ENCODE measurements at regions not wholly inside any gene's neighbourhood (a gene's known extent, or its start where the extent isn't known, plus 50 kb on each side); places are given as distances from the start of the nearest gene placed in this dataset.

DNA sequence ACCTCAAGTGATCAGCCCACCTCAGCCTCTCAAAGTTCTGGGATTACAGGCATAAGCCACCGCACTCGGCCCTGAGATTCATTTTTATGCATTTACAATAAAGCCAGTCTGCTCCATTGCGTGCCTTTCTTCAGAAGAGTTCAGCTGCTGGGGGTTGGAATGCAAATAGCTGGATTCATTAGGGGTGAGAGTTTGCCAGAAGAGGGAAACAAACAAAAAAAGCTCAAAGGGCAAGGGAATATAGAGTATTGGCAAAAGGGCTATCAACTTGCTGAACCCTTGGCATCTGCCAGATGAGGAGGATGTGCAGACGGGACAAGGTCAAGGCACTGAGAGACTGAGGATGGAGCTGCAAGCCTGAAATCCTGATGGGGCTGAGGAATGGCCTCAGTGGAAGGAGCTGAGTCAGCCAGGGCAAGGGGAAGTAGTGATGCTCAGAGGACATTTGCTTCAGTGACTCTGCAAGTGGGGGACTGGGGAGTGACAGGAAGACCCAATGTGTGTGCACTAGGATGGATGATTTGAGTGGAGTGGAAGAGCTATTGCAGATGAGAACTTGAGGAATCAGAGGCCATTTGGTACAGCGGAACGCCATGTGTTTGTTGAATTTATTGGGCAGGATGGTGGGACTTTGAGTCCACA is 75.0 kb upstream of the ARMC3 start:
- H3K27ac ChIP-seq: no peak overlapping the region
- TF ChIP-seq, protein P1, sequence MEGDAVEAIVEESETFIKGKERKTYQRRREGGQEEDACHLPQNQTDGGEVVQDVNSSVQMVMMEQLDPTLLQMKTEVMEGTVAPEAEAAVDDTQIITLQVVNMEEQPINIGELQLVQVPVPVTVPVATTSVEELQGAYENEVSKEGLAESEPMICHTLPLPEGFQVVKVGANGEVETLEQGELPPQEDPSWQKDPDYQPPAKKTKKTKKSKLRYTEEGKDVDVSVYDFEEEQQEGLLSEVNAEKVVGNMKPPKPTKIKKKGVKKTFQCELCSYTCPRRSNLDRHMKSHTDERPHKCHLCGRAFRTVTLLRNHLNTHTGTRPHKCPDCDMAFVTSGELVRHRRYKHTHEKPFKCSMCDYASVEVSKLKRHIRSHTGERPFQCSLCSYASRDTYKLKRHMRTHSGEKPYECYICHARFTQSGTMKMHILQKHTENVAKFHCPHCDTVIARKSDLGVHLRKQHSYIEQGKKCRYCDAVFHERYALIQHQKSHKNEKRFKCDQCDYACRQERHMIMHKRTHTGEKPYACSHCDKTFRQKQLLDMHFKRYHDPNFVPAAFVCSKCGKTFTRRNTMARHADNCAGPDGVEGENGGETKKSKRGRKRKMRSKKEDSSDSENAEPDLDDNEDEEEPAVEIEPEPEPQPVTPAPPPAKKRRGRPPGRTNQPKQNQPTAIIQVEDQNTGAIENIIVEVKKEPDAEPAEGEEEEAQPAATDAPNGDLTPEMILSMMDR (IDR thresholded peaks at IDR 0.05): no peak
- no peaks in the 10 kb centered on the region for H3K36me3 ChIP-seq
- intact Hi-C loops (cut with DNase I): no loop called here
- H3K27me3 ChIP-seq (ENCODE audit: low read depth): no peaks in the 10 kb centered on the region
- H3K9me3 ChIP-seq: no peaks in the 10 kb centered on the region
- peaks cover 19% of the 10 kb centered on the region for H3K4me1 ChIP-seq
- H3K4me3 ChIP-seq: no peak overlapping the region
- DNase-seq: no peak
- ATAC-seq: no peak

DNA sequence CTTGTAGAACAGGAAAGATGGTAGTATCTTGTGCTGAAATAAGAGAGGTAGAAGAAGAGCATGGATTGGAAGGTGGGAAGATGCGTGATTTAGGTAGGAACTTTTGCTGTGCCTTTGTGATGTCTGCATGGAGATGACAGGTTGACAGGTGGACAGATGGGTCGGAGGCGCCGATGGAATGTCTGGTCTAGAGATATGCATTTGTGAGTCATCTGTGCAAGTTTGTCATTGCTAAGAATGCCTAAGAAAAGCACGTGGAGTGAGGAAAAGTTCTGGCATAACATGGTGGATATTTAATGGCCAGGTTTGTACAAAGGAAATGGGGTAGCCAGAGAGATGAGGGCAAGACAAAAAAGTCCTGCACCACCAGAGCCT is 76.0 kb upstream of the ARMC3 start:
- ATAC-seq (no peak), DNase-seq (no peak)
- no peak overlapping the region for H3K27ac ChIP-seq
- no peaks in the 10 kb centered on the region for H3K36me3 ChIP-seq
- TF ChIP-seq, protein P1 (IDR thresholded peaks at IDR 0.05): no peak
- no peak overlapping the region for H3K4me3 ChIP-seq
- H3K9me3 ChIP-seq: no peaks in the 10 kb centered on the region
- no peaks in the 10 kb centered on the region for H3K27me3 ChIP-seq (ENCODE audit: low read depth)
- peaks cover 19% of the 10 kb centered on the region for H3K4me1 ChIP-seq
- intact Hi-C loops (cut with DNase I): no loop called here

DNA sequence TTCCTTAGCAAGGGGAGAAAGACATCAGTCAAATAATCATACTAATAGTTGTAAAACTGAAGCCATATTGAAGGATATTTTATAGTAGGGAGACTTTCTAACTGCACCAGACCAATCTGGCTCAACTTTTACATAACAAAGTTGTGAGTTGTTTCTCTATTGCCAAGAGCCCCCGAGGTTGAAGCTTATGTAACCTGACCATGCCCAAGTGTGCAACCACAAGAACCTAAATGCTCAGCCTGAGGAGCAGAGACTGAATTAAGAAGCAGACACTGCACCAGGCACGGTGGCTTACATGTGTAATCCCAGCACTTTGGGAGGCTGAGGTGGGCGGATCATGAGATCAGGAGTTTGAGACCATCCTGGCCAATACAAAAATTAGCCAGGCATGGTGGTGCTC is 77.3 kb upstream of the ARMC3 start:
- no peaks in the 10 kb centered on the region for H3K36me3 ChIP-seq
- H3K4me3 ChIP-seq: no peak overlapping the region
- no peaks in the 10 kb centered on the region for H3K27me3 ChIP-seq (ENCODE audit: low read depth)
- H3K27ac ChIP-seq: peak overlapping the region; percentile 67
- intact Hi-C loops (cut with DNase I): no loop called here
- ATAC-seq: no peak
- TF ChIP-seq, protein P1 (IDR thresholded peaks at IDR 0.05): no peak
- DNase-seq: no peak
- peaks cover 19% of the 10 kb centered on the region for H3K4me1 ChIP-seq
- no peaks in the 10 kb centered on the region for H3K9me3 ChIP-seq

DNA sequence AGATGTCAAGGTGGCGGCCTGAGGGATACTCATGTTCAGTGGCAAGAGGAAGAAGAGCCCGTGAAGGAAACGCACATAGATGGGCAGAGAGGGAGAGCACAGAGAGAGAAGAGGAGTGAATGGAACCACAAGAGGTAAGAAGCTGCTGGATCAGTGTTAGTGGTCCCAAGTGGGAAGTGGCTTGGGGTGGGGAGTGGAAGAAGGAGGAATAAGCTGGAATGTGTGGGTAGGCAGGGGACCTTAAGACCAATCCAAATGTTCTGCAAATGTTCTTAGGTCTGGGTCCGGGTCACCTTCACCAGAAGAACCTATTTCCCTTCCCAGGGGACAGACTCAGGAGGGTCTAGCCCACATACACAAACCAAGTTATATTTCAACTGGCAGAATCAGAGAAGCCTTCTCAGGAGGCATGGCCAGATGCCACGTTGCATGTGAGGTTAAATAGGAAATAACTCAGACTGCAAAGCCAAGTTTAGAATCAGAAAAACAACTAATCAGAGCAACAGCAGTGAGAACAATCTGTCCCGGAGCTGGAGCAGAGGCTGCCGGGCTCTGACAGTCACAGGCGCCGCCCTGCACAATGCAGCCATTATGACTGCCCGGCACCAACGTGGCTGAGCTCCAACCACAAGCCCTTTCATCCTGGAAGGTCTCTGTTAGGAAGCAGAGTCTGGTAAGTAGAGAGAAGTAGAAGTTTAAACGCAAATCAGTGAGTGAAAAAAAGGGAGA is 78.6 kb upstream of the ARMC3 start:
- peak; percentile 83 to 90 for ATAC-seq
- TF ChIP-seq, protein P1 (IDR thresholded peaks at IDR 0.05): no peak
- H3K27ac ChIP-seq: peak overlapping the region; percentile 67
- H3K36me3 ChIP-seq: no peaks in the 10 kb centered on the region
- DNase-seq: peak; percentile 77
- intact Hi-C loops (cut with DNase I): no loop called here
- peaks cover 19% of the 10 kb centered on the region for H3K4me1 ChIP-seq
- no peak overlapping the region for H3K4me3 ChIP-seq
- no peaks in the 10 kb centered on the region for H3K9me3 ChIP-seq
- H3K27me3 ChIP-seq (ENCODE audit: low read depth): no peaks in the 10 kb centered on the region

DNA sequence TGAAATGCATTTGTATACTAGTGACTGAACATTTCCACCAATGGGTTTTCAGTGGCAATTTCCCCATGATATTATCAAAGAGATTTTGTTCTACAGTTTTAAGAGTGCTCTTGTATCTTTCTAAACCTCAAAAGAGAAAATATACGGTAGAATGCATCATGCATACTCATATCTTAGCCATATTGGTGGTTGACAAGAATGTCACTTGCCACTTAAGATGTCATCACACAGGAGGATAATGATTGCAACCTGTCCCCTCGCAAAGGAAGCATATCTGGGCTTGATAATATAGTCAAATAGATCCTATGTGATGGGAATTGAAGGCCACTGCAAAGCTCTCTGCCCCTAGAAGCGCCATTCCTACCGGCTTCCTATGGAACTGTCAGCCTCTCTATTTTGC is 79.3 kb upstream of the ARMC3 start:
- Histone ChIP-seq H3K4me3 (no peak overlapping the region), H3K4me1 (peaks cover 19% of the 10 kb centered on the region), H3K27me3 (ENCODE audit: low read depth) (no peaks in the 10 kb centered on the region), H3K36me3 (no peaks in the 10 kb centered on the region), H3K27ac (peak overlapping the region; percentile 67), H3K9me3 (no peaks in the 10 kb centered on the region)
- intact Hi-C loops (cut with DNase I): no loop called here
- DNase-seq (no peak), ATAC-seq (no peak)
- TF ChIP-seq, protein P1 (IDR thresholded peaks at IDR 0.05): no peak

Data from lower lobe of right lung (tissue), 2 donors.